C4-2B (cell line): ENCODE measurements at regions not wholly inside any gene's neighbourhood (a gene's known extent, or its start where the extent isn't known, plus 50 kb on each side); places are given as distances from the start of the nearest gene placed in this dataset.

Experiments
- H3K27ac ChIP-seq: fragments of 450-650 bp; 2 replicates; pipeline ENCODE4 v1.5.1; 2017
- CTCF ChIP-seq: fragments of 450-650 bp; conservative IDR thresholded peaks from 2 replicates; pipeline ENCODE4 v1.5.1; 2017; ENCODE audit warnings: mild to moderate bottlenecking
- ZFX ChIP-seq: fragments of 450-650 bp; IDR thresholded peaks from 2 replicates; pipeline ENCODE4 v1.6.1; 2017

- no peak for TF ChIP-seq ZFX
- no peak for TF ChIP-seq CTCF
- no peak overlapping the region for H3K27ac ChIP-seq
Measured at GRCh38 chr14:95008445-95009217, 148.7 kb downstream of the DICER1 start.

DNA sequence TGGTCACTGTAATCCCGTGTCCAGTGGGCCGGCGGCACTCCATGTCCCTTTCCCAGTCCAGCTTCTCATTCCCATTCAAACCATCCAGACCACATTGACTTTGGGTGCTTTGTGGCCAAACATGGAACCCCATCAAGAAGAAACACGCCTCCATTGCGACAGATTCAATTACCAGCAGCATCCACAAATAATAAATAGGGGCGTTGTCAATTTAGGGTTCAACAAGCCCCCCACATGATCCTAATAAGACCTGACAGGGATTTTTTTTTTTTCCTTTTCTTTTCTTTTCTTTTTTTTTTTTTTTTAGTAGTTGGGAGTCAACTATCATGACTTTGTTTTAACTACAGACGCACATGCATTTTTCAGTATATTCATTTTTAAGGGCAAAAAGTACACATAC is 149.4 kb downstream of the DICER1 start:
- H3K27ac ChIP-seq, result no peak overlapping the region
- TF ChIP-seq CTCF (no peak), ZFX (no peak)

GRCh38 chr14:95006479-95006878 is 150.8 kb downstream of the DICER1 start:
- TF ChIP-seq CTCF, result no peak
- no peak for TF ChIP-seq ZFX
- no peak overlapping the region for H3K27ac ChIP-seq

- no peak overlapping the region for H3K27ac ChIP-seq
- TF ChIP-seq ZFX (no peak), CTCF (no peak)
Measured at GRCh38 chr14:95006051-95006450, 151.3 kb downstream of the DICER1 start.

- no peak for TF ChIP-seq ZFX
- no peak for TF ChIP-seq CTCF
- H3K27ac ChIP-seq, result no peak overlapping the region
Measured at GRCh38 chr14:95003099-95003960, 154.0 kb downstream of the DICER1 start.

GRCh38 chr14:94998685-94999084 is 158.6 kb downstream of the DICER1 start:
- no peak overlapping the region for H3K27ac ChIP-seq
- TF ChIP-seq ZFX (no peak), CTCF (no peak)

- H3K27ac ChIP-seq, result no peak overlapping the region
- TF ChIP-seq CTCF, result no peak
- TF ChIP-seq ZFX, result no peak
Measured at GRCh38 chr14:94998110-94998509, 159.2 kb downstream of the DICER1 start.
